ENCODE measurements at regions not wholly inside any gene's neighbourhood (a gene's known extent, or its start where the extent isn't known, plus 50 kb on each side); places are given as distances from the start of the nearest gene placed in this dataset.
"Not testable (repeated sequence)": the region's sequence is repeated elsewhere in the genome, so short reads cannot be mapped to it uniquely, and the experiment has no call there.

DNA sequence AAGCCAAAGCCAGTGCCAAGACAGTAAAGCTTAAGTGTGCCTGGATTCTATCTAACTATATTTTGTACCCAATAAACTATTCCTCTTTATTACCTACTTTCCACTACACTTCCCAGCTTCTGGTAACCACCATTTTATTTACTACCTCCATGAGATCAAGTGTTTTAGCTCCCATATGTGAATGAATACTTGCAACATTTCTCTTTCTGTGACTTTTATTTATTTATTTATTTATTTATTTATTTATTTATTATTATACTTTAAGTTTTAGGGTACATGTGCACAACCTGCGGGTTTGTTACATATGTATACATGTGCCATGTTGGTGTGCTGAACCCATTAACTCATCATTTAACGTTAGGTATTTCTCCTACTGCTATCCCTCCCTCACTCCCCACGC is 582.1 kb downstream of the AMY1C start:
- DNase-seq: no peak

DNA sequence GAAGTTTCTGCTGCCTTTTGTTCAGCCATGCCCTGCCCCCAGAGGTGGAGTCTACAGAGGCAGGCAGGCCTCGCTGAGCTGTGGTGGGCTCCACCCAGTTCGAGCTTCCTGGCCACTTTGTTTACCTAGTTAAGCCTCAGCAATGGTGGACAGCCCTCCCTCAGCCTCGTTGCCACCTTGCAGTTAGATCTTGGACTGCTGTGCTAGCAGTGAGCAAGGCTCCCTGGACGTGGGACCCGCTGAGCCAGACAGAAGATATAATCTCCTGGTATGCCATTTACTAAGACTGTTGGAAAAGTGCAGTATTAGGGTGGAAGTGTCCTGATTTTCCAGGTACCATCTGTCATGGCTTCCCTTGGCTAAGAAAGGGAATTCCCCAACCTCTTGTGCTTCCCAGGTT is 588.2 kb downstream of the AMY1C start:
- not testable (repeated sequence) for DNase-seq

DNA sequence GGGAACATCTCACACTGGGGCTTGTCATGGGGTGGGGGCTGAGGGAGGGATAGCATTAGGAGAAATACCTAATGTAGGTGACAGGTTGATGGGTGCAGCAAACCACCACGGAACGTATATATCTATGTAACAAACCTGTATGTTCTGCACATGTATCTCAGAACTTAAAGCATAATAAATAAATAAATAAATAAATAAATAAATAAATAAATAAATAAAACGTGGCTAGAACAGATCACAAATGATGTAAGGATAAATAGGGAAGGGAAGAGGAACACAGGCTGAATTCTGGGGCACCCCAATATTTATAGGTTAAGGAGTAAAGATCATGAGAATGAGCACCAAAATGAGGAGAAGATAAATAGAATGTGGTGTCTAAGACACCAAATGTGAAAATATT is 592.2 kb downstream of the AMY1C start:
- no peak for DNase-seq

DNA sequence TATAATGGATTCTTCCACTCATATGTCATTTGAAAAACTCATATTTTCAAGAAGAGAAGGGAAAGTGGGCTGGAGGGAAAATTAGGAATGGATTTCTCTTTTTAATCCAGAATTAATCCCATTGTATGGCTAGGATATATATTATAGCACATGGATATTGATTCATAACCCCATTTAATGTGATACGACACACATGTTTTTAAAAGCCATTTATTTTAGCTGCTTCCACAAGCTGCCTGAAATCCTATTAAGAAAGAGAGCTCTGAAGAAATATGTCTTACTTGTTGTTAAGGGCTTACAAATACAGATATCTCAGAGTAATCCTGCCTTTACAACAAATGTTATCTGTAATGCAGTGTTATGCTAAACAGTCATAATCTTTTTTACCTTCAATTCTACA is 598.6 kb downstream of the AMY1C start:
- DNase-seq: no peak

DNA sequence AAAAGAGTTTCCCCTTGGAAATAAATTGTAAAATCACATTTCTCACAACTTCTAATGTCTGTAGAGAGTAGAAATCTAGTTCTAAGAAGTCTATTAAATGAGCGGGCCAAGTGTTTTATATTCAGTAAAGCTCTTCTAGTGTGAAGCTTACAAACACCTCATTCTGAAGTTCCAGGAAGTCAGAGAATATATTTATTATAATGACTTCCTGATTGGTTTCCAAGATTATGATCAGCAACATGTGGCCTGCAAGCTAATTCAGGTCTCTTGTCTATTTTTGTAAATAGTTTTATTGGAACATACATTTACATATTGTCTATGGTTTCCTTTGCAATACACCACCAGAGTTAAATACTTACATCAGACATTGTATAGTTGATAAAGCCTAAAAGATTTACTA is 603.9 kb downstream of the AMY1C start:
- no peak for DNase-seq

DNA sequence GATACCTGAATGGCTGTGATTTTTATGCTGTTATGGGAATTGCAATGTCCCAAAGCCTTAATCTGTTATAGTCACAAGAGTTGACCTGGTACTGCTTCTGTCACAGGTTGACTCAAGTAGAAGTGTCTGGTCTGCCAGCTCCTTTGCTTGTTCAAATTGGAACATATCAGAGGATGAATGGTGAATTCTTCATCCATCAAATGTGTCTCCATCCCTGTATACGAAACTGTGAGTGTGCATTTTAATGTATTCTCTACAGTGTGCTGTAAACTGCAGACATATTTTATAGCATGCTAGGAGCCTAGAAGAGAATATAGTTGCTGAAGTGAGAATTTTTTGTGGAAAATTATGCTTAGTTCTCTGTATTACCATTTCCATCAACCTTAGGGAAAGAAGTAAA is 608.4 kb downstream of the AMY1C start:
- no peak for DNase-seq

DNA sequence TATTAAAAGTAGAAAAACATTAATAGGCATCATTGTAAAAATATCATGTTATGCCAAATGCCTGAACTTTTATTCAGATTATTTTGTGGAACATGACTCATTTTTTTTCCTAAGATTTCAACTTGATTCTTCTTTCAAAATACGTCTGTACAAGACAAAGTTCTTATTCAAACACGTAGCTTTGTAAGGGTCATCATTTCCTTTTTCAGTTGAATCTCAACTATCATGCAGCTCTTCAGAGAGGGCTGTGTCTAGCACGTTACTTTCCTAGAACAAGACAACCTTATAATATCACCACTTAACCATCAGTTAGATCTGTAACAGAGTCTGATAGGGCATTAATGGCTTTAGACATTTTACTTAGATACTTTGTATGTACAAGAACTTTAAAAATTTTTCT is 608.9 kb downstream of the AMY1C start:
- no peak for DNase-seq

DNA sequence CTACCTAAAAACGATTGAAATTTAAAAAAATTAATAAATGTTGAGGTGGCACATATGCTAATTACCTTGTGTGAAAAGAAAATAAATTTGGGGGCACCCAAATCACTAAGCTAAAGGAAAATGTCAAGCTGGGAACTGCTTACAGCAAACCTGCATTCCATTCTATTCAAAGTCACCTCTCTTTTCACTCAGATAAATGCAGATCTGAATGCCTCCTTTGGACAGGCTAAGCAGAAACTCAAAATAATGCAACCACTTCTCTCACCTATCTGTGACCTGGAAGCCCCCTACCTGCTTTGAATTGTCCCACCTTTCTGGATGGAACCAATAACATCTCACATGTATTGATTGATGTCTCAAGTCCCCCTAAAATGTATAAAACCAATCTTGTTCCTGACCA is 628.7 kb downstream of the AMY1C start:
- no peak for DNase-seq

DNA sequence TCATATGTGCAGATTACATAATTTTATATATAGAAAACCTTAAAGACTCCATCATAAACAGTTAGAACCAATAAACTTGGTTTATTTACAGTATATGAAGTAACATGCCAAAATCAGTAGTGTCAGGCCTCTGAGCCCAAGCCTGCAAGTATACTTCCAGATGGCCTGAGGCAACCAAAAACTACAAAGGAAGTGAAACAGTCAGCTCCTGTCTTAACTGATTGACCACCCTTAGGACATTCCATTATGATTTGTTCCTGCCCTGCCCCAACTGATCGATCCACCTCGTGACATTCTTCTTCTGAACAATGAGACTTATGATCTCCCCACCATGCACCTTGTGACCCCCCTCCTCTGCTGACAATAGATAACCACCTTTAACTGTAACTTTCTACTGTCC is 630.3 kb downstream of the AMY1C start:
- no peak for DNase-seq

DNA sequence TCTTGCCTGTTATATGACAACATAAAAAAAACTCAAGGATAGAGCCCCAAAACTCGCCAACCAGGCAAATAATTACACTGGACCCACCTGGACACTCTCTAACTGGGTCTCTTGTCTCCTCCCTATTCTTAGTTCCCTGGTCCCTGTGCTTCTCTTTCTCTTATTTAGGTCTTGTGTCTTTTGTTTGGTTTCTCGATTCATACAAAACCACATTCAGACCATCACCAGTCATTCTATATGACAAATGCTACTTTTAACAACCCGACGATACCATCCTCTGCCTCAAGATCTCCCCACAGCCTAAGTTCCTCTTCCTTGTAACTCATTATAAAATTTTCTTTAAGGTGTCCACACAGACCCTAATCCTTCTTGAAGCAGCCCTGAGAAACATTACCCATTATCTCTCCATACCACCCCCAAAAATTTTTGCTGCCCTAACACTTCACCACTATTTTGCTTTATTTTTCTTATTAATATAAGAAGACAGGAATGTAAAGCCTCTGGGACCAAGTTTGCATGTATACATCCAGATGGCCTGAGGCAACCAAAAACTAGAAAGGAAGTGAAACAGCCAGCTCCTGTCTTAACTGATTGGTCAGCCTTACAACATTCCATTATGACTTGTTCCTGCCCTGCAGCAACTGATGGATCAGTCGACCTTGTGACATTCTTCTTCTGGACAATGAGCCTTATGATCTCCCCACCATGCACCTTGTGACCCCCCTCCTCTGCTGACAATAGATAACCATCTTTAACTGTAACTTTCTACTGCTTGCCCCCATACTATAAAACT is 638.2 kb downstream of the AMY1C start:
- DNase-seq: no peak

DNA sequence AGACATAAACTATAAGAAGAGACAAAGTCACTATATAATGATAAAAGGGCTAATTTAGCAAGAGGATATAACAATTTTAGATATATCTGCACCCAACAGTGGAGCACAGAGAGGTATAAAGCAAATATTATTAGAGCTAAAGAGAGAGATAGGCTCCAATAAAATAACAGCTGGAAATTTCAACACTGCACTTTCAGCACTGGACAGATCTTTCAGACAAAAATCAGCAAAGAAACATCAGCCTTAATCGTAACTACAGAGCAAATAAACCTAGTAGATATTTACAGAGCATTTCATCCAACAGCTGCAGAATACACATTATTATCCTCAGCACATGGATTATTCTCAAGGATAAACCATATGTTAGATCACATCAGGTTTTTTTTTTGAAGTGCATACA is 642.9 kb downstream of the AMY1C start:
- DNase-seq: no peak

DNA sequence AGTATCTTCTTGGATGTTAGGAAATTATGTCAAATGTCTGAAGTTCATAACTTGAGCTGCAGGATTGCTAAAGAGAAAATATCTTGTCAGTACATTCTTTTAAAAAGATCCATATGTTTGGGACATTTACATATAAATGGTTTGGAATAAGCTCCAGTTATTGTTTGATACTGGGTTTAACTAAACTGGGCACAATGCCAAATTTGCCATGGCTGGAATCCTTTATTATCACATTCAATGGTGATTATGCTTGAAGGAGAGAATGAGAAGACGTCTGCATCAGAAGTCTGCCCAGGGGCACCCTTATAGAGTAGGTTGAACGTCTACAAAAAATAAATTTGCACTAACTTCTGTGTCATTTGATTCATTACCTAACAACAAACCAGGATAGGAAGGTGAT is 652.5 kb downstream of the AMY1C start:
- DNase-seq: no peak

DNA sequence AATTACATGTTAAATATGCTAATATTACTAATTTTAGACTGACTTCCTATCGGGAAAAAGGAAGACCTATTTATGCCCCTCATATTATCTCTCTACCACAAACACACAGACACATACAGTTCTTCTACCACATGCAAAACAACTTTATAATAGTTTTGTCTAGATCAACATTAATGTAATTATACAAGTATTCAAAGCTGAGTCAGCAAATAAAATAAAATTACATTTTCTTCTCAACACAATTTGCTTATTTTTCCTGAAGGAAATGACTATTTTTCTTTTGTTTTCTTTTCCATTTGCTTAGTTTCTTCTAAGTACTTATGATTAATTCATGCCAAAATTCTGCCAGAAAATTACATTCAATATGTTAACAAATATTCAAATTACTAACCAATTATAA is 654.2 kb downstream of the AMY1C start:
- DNase-seq: no peak

DNA sequence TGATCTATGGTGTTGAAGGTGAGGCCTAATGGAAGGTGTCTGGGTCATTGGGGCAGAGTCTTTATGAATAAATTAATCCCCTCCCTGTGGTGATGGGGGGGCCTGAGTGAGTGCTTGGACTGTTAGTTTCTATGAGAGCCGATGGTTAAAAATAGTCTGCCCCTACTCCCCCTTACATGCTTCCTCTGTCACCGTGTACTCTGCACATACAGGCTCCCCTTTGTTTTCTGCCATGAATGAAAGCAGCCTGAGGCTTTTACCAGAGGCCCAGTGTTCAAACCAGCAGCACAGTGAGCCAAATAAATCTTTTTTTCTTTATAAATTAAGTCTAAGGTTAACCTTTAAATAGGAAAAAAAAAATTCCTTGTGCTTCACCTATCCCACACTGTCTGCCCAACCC is 657.0 kb downstream of the AMY1C start:
- DNase-seq: no peak

DNA sequence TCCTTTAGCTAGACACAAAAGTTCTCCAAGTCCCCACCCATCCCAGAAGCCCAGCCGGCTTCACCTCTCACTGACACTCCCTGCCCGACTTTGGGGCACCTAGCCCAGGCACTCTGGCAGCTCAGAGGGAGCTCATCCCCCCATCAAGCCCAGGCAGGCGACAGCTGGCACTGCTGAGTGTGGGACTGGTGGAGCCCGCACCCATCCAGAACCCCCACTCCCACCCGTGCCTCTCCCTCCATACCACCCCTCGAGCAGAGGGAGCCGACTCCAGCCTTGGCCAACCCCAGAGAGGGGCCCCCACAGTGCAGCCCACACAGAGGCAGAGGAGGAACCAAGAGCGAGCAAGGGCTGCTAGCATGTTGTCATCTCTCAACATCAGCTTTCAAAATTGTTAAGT is 658.6 kb downstream of the AMY1C start:
- DNase-seq: no peak

DNA sequence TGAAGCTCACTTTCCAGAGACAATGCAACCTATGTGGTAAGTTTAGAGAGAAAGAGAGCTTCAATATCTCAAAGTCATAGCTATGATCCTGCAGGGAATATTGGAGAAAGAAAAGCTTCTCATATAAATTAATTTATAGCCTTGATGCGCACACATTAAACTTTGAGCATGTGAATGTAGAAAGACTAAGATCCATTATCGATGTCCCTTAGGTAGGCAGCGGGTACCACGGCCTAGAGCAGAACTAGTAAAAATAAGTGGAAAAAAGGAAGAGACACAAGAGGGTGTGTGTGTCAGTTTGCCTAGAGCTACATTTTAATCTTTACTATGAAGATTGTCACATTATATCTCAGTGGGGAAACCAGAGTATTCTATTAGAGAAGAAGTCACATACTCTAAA is 685.6 kb downstream of the AMY1C start:
- no peak for DNase-seq

DNA sequence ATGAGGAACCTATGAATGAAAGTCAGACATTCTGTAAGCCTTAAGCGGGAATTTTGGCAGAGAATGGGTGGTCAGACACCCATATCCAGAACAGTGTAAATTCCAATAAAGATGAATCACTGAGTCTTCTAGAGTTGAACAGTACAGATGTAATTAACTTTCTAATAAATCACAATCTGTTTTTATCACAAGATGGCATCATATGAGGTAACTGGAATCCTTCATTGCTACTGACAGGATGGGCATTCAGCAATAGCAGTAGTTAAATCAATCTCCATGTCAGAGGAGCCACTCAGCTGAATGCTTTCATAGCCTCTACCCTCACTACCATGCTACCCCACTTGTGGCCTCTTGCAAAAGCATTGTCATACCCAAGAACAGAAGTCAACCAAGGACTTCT is 690.3 kb downstream of the AMY1C start:
- no peak for DNase-seq

DNA sequence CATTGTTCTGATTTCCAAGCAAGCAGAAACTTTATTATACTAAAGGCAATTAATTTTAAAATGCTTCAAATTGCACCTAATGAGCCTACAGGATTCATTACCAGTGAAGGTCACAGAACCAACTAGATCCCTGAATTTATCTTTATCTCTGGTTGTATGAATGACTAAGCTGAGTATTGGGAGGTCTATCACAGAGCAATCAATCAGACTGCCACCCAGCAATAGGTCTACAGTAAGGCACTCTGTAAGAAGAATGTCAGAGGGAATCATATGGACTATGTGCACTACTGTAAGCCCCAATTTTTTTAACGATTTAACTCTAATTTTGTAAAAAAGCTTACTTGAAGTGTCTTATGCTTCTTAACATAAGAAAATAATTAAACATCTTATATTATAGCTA is 707.0 kb downstream of the AMY1C start:
- no peak for DNase-seq

DNA sequence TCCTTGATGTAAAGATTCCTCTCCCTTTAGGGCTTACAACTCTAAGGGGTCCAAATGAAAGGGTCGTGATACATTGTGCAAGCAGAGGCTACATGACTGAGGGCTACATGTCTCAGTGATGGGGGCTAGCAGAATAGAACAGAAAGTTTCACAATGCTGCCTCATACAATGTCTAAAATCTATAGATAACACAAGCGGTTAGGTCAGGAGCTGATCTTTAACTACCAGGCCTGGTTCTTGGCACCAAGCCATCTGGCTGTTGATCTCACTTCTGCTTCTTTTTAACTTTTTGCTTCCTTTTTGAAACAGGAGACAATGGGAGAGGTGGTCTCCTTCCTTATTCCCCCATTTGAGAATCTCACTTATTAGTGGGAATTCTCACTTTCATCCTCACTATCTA is 710.2 kb downstream of the AMY1C start:
- DNase-seq: no peak

DNA sequence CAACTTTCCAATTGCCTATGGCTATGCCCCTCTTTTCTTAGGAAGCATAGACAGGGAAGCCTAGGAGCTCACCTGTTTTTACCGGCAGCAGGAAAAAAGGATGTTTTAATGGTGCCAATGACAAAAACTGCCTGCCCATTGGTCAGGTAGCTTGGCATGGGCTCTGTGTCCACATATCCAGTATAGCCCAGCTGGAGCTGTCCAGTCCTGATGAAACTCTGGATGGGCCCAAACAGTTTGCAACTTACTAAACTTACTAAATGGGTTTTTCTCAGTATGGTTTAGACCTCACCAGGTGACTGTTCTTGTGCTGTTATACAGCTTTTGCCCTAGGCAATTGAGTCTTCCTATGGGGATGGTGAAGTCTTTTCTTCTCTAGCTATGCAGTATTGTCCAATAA is 711.2 kb downstream of the AMY1C start:
- no peak for DNase-seq

DNA sequence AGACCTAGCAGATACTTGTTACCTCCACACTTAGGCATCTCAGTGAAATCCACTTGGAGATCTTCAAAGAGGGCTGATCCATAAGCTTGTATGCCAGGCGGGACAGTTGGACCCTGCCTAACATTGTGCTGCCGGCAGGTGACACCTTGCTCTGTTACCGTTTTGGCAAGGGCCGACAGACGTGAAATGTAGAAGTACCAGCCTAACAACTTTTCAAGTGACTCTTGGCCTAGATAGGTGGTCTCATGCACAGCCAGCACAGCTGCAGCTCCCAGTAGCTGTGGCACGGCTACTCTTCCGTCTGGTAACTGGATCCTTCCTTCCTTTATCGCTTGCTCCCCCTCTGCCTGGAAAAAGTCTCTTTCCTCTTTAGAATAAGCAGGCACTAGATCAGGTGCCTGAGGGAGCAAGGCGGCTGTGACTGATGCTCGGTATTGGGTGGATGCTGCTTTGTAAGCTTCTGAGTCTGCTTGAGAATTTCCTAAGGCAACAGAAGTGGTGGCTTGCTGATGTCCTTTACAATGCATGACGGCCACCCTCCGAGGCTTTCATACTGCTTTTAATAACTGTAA is 713.5 kb downstream of the AMY1C start:
- no peak for DNase-seq

DNA sequence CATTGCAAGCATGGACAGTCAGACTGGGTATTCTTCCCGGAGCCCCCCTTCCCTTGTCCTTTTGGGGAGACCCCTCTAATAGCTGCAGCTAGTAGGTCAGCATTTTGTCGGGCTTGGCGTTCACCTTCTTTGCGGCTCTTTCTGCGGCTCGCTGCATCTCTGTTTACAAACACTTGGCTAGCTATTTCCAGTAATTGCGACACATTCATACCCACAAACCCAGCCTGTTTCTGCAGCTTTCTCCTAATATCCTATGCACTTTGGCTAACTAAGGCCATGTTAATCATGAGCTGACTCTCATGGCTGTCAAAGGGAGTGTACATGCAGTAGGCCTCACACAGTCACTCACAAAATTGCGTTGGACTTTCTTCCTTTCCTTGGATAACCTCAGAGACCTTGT is 716.4 kb downstream of the AMY1C start:
- DNase-seq: no peak

DNA sequence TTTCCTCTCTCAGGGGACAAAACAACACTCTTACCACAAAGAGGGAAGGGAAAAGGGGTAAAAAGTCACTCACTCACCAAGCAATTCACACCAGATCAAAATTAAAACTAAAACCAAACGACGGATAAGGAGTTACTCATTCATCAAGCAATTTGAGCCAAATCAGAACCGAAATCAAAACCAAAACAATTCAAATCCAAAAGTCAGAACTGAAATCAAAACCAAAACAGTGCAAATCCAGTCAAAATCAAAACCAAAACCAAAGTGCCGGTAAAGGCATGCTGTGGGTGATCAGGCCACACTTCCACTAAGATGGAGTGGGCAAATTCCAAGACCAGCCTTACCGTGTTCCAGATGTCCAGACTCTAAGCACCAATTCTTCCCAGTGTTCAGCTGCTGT is 717.9 kb downstream of the AMY1C start:
- DNase-seq: no peak

DNA sequence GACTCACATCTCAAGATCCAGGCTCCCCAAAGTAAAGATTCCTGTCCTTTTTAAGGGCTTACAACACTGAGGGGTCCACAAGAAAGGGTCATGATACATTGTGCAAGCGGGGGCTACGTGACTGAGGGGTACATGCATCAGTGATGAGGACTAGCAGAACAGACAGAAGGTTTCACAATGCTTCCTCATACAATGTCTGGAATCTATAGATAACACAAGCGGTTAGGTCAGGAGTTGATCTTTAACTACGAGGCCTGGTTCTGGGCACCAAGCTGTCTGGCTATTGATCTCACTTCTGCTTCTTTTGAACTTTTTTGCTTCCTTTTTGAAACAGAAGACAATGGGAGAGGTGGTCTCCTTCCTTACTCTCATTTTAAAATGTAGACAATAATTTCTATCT is 718.6 kb downstream of the AMY1C start:
- DNase-seq: no peak

DNA sequence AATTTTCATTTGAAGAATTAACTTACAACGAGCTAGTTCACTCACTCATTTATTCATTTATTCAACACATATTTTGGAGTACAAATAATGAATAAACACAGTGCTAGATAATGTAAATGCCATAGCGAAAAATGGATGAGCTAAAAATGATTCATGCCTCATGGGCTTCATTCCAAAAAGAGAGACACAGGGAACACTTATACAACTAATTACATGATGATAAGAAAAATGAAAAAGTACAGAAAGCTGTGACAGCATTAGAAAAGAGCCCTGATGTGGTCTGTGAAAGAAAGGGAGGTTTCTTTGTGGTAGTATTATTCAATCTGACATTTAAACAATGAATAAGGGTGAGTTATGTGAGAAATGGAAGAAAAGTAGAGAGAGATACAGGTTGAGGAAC is 726.4 kb downstream of the AMY1C start:
- DNase-seq: no peak
